Caco-2 (cell line): ENCODE measurements at regions not wholly inside any gene's neighbourhood (a gene's known extent, or its start where the extent isn't known, plus 50 kb on each side); places are given as distances from the start of the nearest gene placed in this dataset.
A peak's percentile ranks its signal among the peaks of the same experiment; 100 is the strongest.

Experiments used
- BruUV-seq: library from RNA; stranded (reverse); fragments of 400-500 nt; replicated peaks from 2 replicates; lab custom pipeline; 2021; lab: Mats Ljungman, UMichigan
- CTCF ChIA-PET: fragments of 300-600 bp; sonication (Branson Sonifier 250); formaldehyde crosslinking; loops from one replicate; lab custom pipeline; 2022; ENCODE audit warnings: antibody characterized with exemption; lab: Charles Lee
- POLR2A ChIA-PET: fragments of 300-600 bp; sonication (Branson Sonifier 250); formaldehyde crosslinking; loops from one replicate; lab custom pipeline; 2022; ENCODE audit warnings: antibody characterized with exemption; lab: Charles Lee
- DNase-seq, 2 experiments: peaks; one replicate each; pipeline versions ENCODE4 v3.0.0 to v3.0.0-alpha.2; 2020 to 2022
- H3K27me3 ChIP-seq: replicated peaks from 2 replicates; pipeline ENCODE4 v1.6.0; 2011; ENCODE audit warnings: low read length; ENCODE audit not compliant: control insufficient read depth, insufficient read depth
- H3K36me3 ChIP-seq: 2 replicates; pipeline ENCODE4 v1.5.1; 2011; ENCODE audit warnings: low read length; ENCODE audit not compliant: control insufficient read depth, insufficient read depth
- H3K4me1 ChIP-seq: fragments of 250-450 bp; sonication (Bioruptor Pico); 2 replicates; pipeline ENCODE4 v1.5.1; 2020; ENCODE audit warnings: mild to moderate bottlenecking
- H3K4me3 ChIP-seq: 2 replicates; pipeline ENCODE4 v1.5.1; 2011; ENCODE audit warnings: low read depth, mild to moderate bottlenecking, control low read depth, low read length
- H3K9me3 ChIP-seq: fragments of 250-450 bp; sonication (Bioruptor Pico); 2 replicates; pipeline ENCODE4 v1.5.1; 2020; ENCODE audit warnings: mild to moderate bottlenecking, moderate library complexity
- H3K27ac Mint-ChIP-seq: one replicate; pipeline ENCODE4 v1.8.0; 2022; ENCODE audit warnings: mixed read lengths; ENCODE audit not compliant: unreplicated experiment
- H3K27me3 Mint-ChIP-seq: one replicate; pipeline ENCODE4 v1.8.0; 2022; ENCODE audit warnings: mixed read lengths; ENCODE audit not compliant: insufficient read depth, unreplicated experiment
- H3K36me3 Mint-ChIP-seq: one replicate; pipeline ENCODE4 v1.8.0; 2022; ENCODE audit warnings: mild to moderate bottlenecking, mixed read lengths; ENCODE audit not compliant: insufficient read depth, unreplicated experiment
- H3K4me1 Mint-ChIP-seq: one replicate; pipeline ENCODE4 v1.8.0; 2022; ENCODE audit warnings: low read depth, mixed read lengths; ENCODE audit not compliant: unreplicated experiment
- H3K4me3 Mint-ChIP-seq: one replicate; pipeline ENCODE4 v1.8.0; 2022; ENCODE audit warnings: mild to moderate bottlenecking, moderate library complexity, mixed read lengths; ENCODE audit not compliant: unreplicated experiment
- H3K9me3 Mint-ChIP-seq: one replicate; pipeline ENCODE4 v1.8.0; 2022; ENCODE audit warnings: mixed read lengths; ENCODE audit not compliant: unreplicated experiment
- intact Hi-C: fragments of 100-400 bp; cut with micrococcal nuclease; formaldehyde crosslinking; loops from one replicate; pipeline ENCODE4 v1.10.0; 2022; ENCODE audit not compliant: unreplicated experiment
- TF ChIP-seq, protein P1 (sequence below), 2 experiments: fragments of 200-600 bp in 1 of 2; IDR thresholded peaks; 1 replicate in 1 of 2; 2 replicates in 1 of 2; pipeline versions ENCODE4 v1.5.1 to v1.8.0; 2011 to 2022; ENCODE audit warnings: antibody characterized with exemption in 1 of 2, control low read depth in 1 of 2, inconsistent platforms in 1 of 2, low read depth in 1 of 2, low read length in 1 of 2, mild to moderate bottlenecking in 1 of 2, moderate library complexity in 1 of 2; ENCODE audit not compliant: insufficient read depth in 1 of 2, severe bottlenecking in 1 of 2, unreplicated experiment in 1 of 2

GRCh38 chr4:59044286-59044900 lies 1934.2 kb upstream of the IGFBP7 start:
- POLR2A ChIA-PET, result no interaction called here
- TF ChIP-seq, protein P1, sequence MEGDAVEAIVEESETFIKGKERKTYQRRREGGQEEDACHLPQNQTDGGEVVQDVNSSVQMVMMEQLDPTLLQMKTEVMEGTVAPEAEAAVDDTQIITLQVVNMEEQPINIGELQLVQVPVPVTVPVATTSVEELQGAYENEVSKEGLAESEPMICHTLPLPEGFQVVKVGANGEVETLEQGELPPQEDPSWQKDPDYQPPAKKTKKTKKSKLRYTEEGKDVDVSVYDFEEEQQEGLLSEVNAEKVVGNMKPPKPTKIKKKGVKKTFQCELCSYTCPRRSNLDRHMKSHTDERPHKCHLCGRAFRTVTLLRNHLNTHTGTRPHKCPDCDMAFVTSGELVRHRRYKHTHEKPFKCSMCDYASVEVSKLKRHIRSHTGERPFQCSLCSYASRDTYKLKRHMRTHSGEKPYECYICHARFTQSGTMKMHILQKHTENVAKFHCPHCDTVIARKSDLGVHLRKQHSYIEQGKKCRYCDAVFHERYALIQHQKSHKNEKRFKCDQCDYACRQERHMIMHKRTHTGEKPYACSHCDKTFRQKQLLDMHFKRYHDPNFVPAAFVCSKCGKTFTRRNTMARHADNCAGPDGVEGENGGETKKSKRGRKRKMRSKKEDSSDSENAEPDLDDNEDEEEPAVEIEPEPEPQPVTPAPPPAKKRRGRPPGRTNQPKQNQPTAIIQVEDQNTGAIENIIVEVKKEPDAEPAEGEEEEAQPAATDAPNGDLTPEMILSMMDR (IDR thresholded peaks at IDR 0.05; ENCODE audit: insufficient read depth in 1 of 2, low read depth in 1 of 2, low read length in 1 of 2, severe bottlenecking in 1 of 2, unreplicated experiment in 1 of 2), result no peak
- no TSS peak for BruUV-seq

GRCh38 chr4:59054086-59054485 lies 1943.9 kb upstream of the IGFBP7 start:
- no TSS peak for BruUV-seq
- Histone ChIP-seq H3K9me3 (no peaks in the 10 kb centered on the region), H3K4me1 (no peaks in the 10 kb centered on the region), H3K4me3 (no peak overlapping the region), H3K36me3 (no peaks in the 10 kb centered on the region), H3K27me3 (no peaks in the 10 kb centered on the region)
- Mint-ChIP-seq H3K27me3 (no peaks in the 10 kb centered on the region), H3K27ac (no peak overlapping the region), H3K36me3 (no peaks in the 10 kb centered on the region), H3K4me3 (no peak overlapping the region), H3K9me3 (no peaks in the 10 kb centered on the region), H3K4me1 (no peaks in the 10 kb centered on the region)
- no peak for DNase-seq
- TF ChIP-seq, protein P1 (IDR thresholded peaks at IDR 0.05; ENCODE audit: insufficient read depth in 1 of 2, low read depth in 1 of 2, low read length in 1 of 2, severe bottlenecking in 1 of 2, unreplicated experiment in 1 of 2), result no peak
- ChIA-PET CTCF (no interaction called here), POLR2A (no interaction called here)
- intact Hi-C loops, result no loop called here

More at GRCh38 chr4:59044286-59044900, 1934.2 kb upstream of the IGFBP7 start:
- H3K27me3 ChIP-seq, result no peaks in the 10 kb centered on the region
- no peaks in the 10 kb centered on the region for H3K9me3 ChIP-seq
- H3K27ac Mint-ChIP-seq, result no peak overlapping the region
- H3K4me3 ChIP-seq, result no peak overlapping the region
- H3K27me3 Mint-ChIP-seq, result no peaks in the 10 kb centered on the region
- CTCF ChIA-PET, result no interaction called here
- intact Hi-C loops, result no loop called here
- no peaks in the 10 kb centered on the region for H3K36me3 Mint-ChIP-seq
- no peak overlapping the region for H3K4me3 Mint-ChIP-seq
- no peak for DNase-seq
- H3K36me3 ChIP-seq, result no peaks in the 10 kb centered on the region
- no peaks in the 10 kb centered on the region for H3K9me3 Mint-ChIP-seq
- H3K4me1 ChIP-seq, result no peaks in the 10 kb centered on the region
- no peaks in the 10 kb centered on the region for H3K4me1 Mint-ChIP-seq

- no peaks in the 10 kb centered on the region for H3K9me3 Mint-ChIP-seq
- H3K27me3 Mint-ChIP-seq, result peaks cover under 1% of the 10 kb centered on the region
- no peaks in the 10 kb centered on the region for H3K36me3 Mint-ChIP-seq
- no peaks in the 10 kb centered on the region for H3K4me1 ChIP-seq
- no peaks in the 10 kb centered on the region for H3K9me3 ChIP-seq
- DNase-seq, result peak in 1 of 2 experiments; percentile 18
- no TSS peak for BruUV-seq
- H3K4me1 Mint-ChIP-seq, result no peaks in the 10 kb centered on the region
- intact Hi-C loops, result no loop called here
- POLR2A ChIA-PET, result no interaction called here
- no peak overlapping the region for H3K4me3 ChIP-seq
- CTCF ChIA-PET, result no interaction called here
- H3K27me3 ChIP-seq, result no peaks in the 10 kb centered on the region
- TF ChIP-seq, protein P1 (IDR thresholded peaks at IDR 0.05; ENCODE audit: insufficient read depth in 1 of 2, low read depth in 1 of 2, low read length in 1 of 2, severe bottlenecking in 1 of 2, unreplicated experiment in 1 of 2), result no peak
- H3K36me3 ChIP-seq, result no peaks in the 10 kb centered on the region
- no peak overlapping the region for H3K27ac Mint-ChIP-seq
- no peak overlapping the region for H3K4me3 Mint-ChIP-seq
Measured at GRCh38 chr4:59057804-59058203, 1947.6 kb upstream of the IGFBP7 start.
